HG02885 (cell line): ENCODE measurements at regions not wholly inside any gene's neighbourhood (a gene's known extent, or its start where the extent isn't known, plus 50 kb on each side); places are given as distances from the start of the nearest gene placed in this dataset.
A peak's percentile ranks its signal among the peaks of the same experiment; 100 is the strongest.

Source experiments
- ATAC-seq: cut with Tn5 transposase; IDR thresholded peaks from one replicate; pipeline ENCODE4 v1.9.1; 2021; ENCODE audit warnings: mild to moderate bottlenecking; ENCODE audit not compliant: unreplicated experiment, poor library complexity

GRCh38 chr12:115609347-115609746 lies 668.1 kb downstream of the MED13L start:
- ATAC-seq, result no peak

DNA sequence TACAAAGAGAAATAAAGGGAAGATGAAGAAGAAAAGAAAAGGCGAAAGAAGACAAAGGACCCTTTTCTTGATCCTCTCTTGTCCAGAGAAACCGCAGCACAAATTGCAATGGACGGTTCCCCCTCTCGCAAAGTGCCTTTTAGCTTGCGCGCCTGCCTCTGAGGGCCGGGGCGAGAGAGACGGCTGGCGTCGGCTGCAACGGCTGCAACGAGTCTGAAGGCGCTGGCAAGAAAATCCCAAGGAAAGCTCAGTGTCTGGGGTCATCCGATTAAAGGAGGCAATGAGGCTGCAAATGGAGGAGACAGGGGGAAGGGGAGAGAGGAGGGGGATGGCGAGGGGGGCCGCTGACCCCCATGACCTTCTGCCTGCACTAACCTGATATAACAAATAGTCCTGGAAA lies 671.5 kb downstream of the MED13L start:
- ATAC-seq, result no peak

DNA sequence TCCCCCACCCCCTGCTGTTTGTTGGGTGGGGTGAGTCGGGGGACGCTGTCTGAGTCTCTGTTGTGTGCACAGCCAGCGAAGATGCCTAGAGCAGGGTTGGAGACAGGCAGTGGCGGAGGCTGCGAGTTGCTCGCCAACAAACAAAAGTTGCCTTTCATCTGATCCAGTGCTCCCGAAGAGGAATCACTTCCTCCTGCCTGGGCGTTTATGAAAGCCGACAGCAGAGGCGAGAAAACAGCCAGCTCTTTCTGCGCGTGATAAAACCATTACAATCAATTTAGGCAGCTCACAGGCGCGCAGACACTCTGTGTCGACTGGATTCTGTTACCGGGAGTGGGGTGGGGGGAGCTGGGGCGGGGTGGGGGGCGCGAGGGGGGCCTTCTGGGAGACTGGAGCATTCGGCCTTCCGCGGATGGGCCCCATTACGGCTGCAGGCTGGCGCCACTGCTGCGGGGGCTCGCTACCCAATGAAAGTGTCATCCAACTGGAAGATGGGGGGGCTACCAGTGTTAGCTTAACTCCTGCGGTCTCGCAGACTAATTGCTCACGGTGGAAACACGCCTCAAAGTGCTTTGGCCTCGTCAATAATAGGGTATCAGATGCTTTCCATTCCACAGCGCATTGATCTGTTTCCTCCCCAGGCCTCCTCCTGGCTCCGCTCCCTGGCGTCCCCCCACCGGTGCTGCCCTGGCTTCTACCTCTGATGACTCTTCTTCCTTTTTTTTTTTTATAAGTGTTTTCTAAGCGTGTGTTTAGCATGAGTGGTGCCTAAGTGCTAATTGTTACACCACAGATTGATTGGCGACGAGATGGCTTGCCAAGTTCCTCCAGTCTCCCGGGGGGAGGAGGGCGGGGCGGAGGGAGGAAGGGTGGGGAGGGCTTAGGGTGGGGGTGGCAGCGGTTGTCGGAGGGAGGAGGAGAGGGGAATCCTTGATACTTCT lies 678.4 kb downstream of the MED13L start:
- no peak for ATAC-seq

GRCh38 chr12:115597157-115597712 lies 680.3 kb downstream of the MED13L start:
- ATAC-seq, result no peak

DNA sequence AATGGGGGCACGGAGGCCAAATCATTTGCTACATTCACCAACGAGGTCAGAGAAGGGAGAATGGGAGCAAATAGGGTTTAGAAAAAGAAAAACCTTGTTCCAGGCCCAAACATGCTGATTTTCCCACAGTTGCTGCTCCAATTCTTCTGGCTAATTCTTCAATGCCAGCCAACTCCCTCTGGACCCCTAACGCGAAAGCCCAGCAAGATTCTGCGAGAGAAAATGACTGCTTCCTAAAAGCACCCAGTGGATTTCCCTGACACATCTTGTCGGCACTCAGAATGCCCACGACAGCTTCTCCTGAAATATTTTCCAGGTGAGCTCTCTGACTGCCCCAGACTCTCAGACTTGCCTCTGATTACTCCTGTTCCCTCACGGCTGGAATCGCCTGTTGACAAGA lies 689.4 kb downstream of the MED13L start:
- no peak for ATAC-seq

DNA sequence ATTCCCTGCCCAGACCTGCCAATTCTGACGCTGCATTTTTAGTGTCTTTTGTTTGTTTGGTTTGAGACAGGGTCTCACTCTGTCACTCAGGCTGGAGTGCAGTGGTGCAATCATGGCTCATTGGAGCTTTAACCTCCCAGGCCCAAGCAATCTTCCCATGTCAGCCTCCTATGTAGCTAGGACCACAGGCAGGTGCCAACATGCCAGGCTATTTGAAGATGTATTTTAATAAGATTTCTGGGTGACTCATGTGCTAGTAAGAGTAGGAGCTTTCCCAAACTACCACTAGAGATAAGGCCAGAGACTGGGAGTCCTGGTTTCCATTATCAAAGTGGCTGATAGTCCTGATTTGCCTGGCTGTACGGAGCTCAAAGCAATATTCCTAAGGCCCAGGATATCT lies 693.3 kb downstream of the MED13L start:
- ATAC-seq, result no peak

DNA sequence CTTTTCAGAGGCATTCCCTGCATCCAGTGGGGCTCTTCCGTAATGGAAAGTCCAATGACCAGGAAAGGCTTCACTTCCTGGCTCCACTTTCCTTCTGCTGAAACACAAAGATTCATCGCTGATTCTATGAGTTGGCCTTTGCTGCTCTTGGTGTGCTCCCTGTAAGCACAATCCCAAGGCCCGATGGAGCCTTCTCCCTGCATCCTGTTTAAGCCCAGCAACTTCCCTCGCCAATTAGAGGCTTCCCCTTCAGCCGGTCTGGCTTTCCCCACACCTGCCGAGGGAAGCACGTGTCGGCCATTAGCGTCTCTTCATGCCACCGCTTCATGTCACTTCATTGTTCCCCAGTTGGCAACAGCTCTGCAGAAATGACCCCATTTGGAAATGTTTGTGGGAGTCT lies 693.9 kb downstream of the MED13L start:
- ATAC-seq, result no peak

DNA sequence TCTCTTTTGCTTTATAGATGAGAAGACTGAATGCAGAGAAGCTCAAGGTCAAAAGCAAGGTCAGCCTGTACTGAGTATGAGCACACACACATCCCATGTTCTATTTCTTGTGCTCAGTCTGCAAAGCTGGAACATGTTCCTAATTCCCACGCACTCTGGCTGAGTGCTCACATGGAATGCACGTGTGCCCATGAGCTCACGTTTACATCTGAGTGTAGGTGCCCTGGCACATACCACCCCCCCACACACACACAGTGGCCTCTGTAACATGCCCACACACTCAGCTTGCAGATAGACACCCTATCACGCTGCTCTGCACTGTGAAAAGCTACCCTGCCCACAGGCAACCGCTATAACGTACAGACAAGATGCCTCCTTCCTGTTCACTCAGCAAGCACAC lies 700.1 kb downstream of the MED13L start:
- no peak for ATAC-seq

GRCh38 chr12:115574826-115575225 lies 702.7 kb downstream of the MED13L start:
- no peak for ATAC-seq

GRCh38 chr12:115572440-115572839 lies 705.1 kb downstream of the MED13L start:
- peak; percentile 97 for ATAC-seq

DNA sequence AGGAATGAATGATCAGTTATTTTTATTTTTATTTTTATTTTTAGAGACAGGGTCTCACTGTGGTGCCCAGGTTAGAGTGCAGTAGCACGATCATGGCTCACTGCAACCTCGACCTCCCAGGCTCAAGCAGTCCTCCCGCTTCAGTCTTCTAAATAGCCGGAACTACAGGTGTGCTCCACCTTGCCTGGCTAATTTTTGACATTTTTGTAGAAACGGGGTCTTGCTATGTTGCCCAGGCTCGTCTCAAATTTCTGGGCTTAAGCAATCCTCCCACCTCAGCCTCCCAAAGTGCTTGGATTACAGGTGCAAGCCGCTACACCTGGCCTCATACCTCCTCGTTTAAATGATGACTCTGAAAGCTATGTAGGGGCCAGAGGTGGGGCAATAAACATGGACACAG lies 706.0 kb downstream of the MED13L start:
- ATAC-seq, result no peak

DNA sequence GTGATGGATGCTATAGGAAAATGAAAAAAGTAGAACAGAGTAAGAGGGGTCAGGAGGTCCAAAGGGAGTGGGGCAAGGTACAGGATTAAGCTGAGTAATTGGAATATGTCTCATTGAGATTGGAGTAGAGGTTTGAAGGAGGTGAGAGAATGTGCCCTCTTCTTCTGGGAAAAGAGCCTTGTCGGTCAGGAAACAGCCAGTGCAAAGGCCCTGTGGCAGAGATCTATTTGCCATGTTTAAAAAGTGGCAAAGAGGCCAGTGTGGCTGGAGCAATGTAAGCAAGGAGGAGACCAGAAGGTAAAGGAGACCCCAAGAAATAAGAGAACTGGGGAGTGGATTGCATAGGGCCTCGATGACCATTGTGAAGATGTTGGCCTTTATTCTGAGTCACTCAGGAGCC lies 706.5 kb downstream of the MED13L start:
- ATAC-seq, result no peak

DNA sequence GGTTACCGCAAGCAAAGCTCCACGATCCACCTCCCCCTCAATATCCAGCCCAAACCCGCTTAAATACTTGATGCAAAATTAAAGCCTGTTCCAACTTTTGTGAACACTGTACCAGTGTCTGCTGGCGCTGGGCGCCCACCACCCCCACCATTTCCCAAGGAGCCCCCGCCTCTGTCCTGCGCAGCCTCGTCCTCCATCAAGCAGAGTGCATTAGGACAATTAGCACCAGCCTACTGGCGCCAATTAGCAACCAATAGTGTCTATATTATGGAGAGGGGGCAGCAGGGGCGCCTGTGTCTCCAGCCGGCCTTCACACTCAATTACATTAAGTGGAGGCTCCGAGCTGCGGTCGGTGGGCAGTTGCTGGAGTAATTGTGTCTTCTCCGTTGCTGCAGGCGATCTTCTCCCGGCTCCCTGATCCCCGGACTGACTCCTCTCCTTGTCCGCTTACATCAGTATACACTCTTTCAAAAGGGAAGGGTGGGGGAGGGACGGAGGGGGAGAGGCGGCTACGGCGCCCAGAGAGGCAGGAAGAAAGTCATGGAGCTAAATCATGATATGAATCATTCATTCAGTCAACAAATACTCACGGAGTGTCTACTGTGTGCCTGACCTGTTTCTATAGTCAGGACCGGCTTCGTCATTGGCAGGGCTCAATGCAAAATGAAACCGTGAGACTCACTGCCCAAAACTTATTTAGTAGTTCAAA lies 707.3 kb downstream of the MED13L start:
- ATAC-seq, result no peak

- ATAC-seq, result no peak
Measured at GRCh38 chr12:115569345-115570068, 708.0 kb downstream of the MED13L start.

- no peak for ATAC-seq
Measured at GRCh38 chr12:115558281-115558680, 719.2 kb downstream of the MED13L start.

DNA sequence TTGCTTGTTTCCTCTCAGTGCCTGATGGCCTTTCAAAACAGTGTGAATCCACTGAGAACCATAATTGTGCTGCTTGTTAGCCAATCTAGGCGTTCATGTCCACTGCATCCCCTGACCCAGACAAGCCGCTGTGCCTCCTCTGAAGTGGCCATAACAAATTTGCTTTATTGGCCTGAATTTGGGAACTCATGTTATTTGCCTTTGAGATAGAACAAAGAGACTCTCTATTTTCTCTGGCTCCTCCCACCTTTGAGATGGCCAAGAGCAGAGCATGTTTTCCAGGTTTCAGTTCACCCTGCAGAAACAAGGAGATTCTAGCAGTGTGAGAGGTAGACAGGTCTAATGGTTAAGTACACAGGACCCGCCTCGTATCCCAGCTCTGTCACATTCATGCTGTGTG lies 723.9 kb downstream of the MED13L start:
- ATAC-seq, result no peak

GRCh38 chr12:115543269-115543668 lies 734.2 kb downstream of the MED13L start:
- no peak for ATAC-seq

DNA sequence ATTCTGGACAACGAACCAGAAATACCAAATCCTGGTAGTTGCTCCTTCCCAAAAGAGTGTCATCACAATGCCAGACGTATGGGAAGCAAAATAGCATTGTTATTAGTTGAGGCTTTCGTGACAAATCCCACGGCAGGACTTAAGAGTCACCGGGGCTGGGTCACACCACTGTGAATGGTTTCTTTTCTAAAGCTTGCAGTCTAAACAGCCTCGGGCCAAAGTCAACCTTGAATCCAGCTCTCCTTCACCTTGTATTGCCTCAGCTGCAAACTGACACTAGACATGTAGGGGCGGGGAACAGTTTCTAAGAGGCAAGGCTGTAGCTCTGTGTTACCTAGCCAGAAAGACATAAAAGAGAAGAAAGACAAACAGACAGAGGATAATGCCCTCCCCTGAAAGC lies 734.8 kb downstream of the MED13L start:
- ATAC-seq, result no peak

DNA sequence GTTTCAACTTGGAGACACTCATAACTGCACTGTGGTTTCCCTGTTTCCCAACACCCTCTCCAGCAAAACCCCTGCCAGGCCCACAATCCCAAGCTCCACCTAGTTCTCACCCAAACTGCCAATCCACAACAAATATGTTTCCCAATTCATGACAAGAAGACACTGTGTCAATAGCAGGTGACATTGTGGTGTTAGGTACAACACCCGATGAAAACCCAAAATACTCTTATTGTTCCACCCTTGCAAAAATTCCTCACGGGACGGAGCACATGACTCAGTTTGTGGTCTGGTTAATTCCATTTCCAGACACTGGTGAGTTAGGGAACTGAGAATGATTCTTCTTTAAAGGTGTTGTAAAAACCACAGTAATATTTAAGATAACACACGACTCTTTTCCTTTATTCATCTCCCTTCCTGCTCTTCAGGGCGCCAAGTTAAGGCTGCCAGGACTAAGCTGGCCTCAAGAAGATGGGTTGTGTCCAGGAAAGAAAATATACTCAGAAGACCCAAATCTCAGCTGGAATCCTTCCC lies 735.5 kb downstream of the MED13L start:
- ATAC-seq, result no peak

GRCh38 chr12:115528466-115528865 lies 749.0 kb downstream of the MED13L start:
- ATAC-seq, result no peak
